ENCODE measurements at regions not wholly inside any gene's neighbourhood (a gene's known extent, or its start where the extent isn't known, plus 50 kb on each side); places are given as distances from the start of the nearest gene placed in this dataset.

- Histone ChIP-seq H3K36me3 (ENCODE audit: control insufficient read depth in 1 of 2, insufficient read depth in 2 of 2, low read length in 2 of 2) (no peaks in the 10 kb centered on the region), H3K4me1 (ENCODE audit: control insufficient read depth in 1 of 2, insufficient read depth in 2 of 2, low read length in 2 of 2) (no peaks in the 10 kb centered on the region), H3K9me3 (ENCODE audit: control insufficient read depth in 1 of 2, insufficient read depth in 1 of 2, low read depth in 1 of 2, low read length in 2 of 2) (no peaks in the 10 kb centered on the region), H3K27me3 (ENCODE audit: insufficient read depth, low read length) (no peaks in the 10 kb centered on the region), H4K20me1 (ENCODE audit: insufficient read depth) (no peaks in the 10 kb centered on the region), H3K4me2 (ENCODE audit: low read length) (no peak overlapping the region), H3K4me3 (replicated peaks in 1 of 2; ENCODE audit: low read depth in 1 of 2, low read length in 2 of 2) (no peak overlapping the region), H3K79me2 (ENCODE audit: insufficient read depth, low read length) (no peaks in the 10 kb centered on the region), H3K9ac (ENCODE audit: low read length) (no peak overlapping the region), H3K27ac (ENCODE audit: low read depth, low read length) (no peak overlapping the region), H2AFZ (ENCODE audit: low read depth, low read length, poor library complexity, severe bottlenecking) (no peak overlapping the region), H3K9me2 (ENCODE audit: insufficient read depth) (no peaks in the 10 kb centered on the region)
- intact Hi-C loops (cut with micrococcal nuclease), result no loop called here
- no TSS peak for BruUV-seq (replicated peaks)
- POLR2A ChIA-PET, result no interaction called here
- CTCF ChIA-PET, result no interaction called here
- RAD21 ChIA-PET (ENCODE audit: low non-redundant PET in 1 of 2, low total read pairs in 2 of 2, uncharacterized antibody in 2 of 2, unreplicated experiment in 2 of 2), result no interaction called here
- ATAC-seq (no peak), DNase-seq (ENCODE audit: low read depth, low spot score) (no peak)
- TF ChIP-seq POLR2A (IDR thresholded peaks at IDR 0.05; ENCODE audit: borderline replicate concordance, extremely low read depth, insufficient read depth, insufficient read length) (no peak), EGR1 (IDR thresholded peaks at IDR 0.05; ENCODE audit: low read depth) (no peak), JUND (IDR thresholded peaks at IDR 0.05) (no peak), ZBTB33 (IDR thresholded peaks at IDR 0.05; ENCODE audit: extremely low read depth, insufficient replicate concordance, low read length) (no peak), CEBPB (IDR thresholded peaks at IDR 0.05; ENCODE audit: low read depth) (no peak), MAX (IDR thresholded peaks at IDR 0.05) (no peak), ZNF274 (IDR thresholded peaks at IDR 0.05; ENCODE audit: low read depth, low read length) (no peak)
These were observed 97.1 kb upstream of the SALL1 start for GRCh38 chr16:51248217-51248616.

GRCh38 chr16:51245658-51245995 lies 94.6 kb upstream of the SALL1 start:
- no peak for ATAC-seq
- CTCF ChIA-PET, result no interaction called here
- H3K4me2 ChIP-seq (ENCODE audit: low read length), result no peak overlapping the region
- no peak overlapping the region for H3K9ac ChIP-seq (ENCODE audit: low read length)
- BruUV-seq (replicated peaks), result no TSS peak
- no peak overlapping the region for H3K4me3 ChIP-seq (replicated peaks in 1 of 2; ENCODE audit: low read depth in 1 of 2, low read length in 2 of 2)
- no peak for DNase-seq (ENCODE audit: low read depth, low spot score)
- no peaks in the 10 kb centered on the region for H3K27me3 ChIP-seq (ENCODE audit: insufficient read depth, low read length)
- H3K79me2 ChIP-seq (ENCODE audit: insufficient read depth, low read length), result no peaks in the 10 kb centered on the region
- no peaks in the 10 kb centered on the region for H3K36me3 ChIP-seq (ENCODE audit: control insufficient read depth in 1 of 2, insufficient read depth in 2 of 2, low read length in 2 of 2)
- RAD21 ChIA-PET (ENCODE audit: low non-redundant PET in 1 of 2, low total read pairs in 2 of 2, uncharacterized antibody in 2 of 2, unreplicated experiment in 2 of 2), result no interaction called here
- H3K27ac ChIP-seq (ENCODE audit: low read depth, low read length), result no peak overlapping the region
- TF ChIP-seq EZH2phosphoT487 (IDR thresholded peaks at IDR 0.05; ENCODE audit: borderline replicate concordance) (no peak), FOSL1 (IDR thresholded peaks at IDR 0.05; ENCODE audit: low read depth) (no peak), POLR2A (IDR thresholded peaks at IDR 0.05; ENCODE audit: borderline replicate concordance, extremely low read depth, insufficient read depth, insufficient read length) (no peak), POLR2AphosphoS5 (IDR thresholded peaks at IDR 0.05; ENCODE audit: low read depth, low read length) (no peak), JUND (IDR thresholded peaks at IDR 0.05) (no peak), ZBTB33 (IDR thresholded peaks at IDR 0.05; ENCODE audit: extremely low read depth, insufficient replicate concordance, low read length) (no peak), ELF1 (IDR thresholded peaks at IDR 0.05; ENCODE audit: borderline replicate concordance, low read depth) (no peak), CBX3 (IDR thresholded peaks at IDR 0.05; ENCODE audit: low read depth) (no peak), SIN3A (IDR thresholded peaks at IDR 0.05; ENCODE audit: low read depth) (no peak), RAD21 (IDR thresholded peaks at IDR 0.05; ENCODE audit: low read depth) (no peak), ZNF274 (IDR thresholded peaks at IDR 0.05; ENCODE audit: low read depth, low read length) (no peak), CEBPB (IDR thresholded peaks at IDR 0.05; ENCODE audit: low read depth) (no peak), EGR1 (IDR thresholded peaks at IDR 0.05; ENCODE audit: low read depth) (no peak)
- TF ChIP-seq, protein P1, sequence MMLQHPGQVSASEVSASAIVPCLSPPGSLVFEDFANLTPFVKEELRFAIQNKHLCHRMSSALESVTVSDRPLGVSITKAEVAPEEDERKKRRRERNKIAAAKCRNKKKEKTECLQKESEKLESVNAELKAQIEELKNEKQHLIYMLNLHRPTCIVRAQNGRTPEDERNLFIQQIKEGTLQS (IDR thresholded peaks at IDR 0.05), result no peak
- H3K9me3 ChIP-seq (ENCODE audit: control insufficient read depth in 1 of 2, insufficient read depth in 1 of 2, low read depth in 1 of 2, low read length in 2 of 2), result peaks cover 0 to 4% of the 10 kb centered on the region in 2 experiments; a peak in 1 of 4 replicates
- no peaks in the 10 kb centered on the region for H4K20me1 ChIP-seq (ENCODE audit: insufficient read depth)
- POLR2A ChIA-PET, result no interaction called here
- no peaks in the 10 kb centered on the region for H3K9me2 ChIP-seq (ENCODE audit: insufficient read depth)
- intact Hi-C loops (cut with micrococcal nuclease), result no loop called here
- no peaks in the 10 kb centered on the region for H3K4me1 ChIP-seq (ENCODE audit: control insufficient read depth in 1 of 2, insufficient read depth in 2 of 2, low read length in 2 of 2)
- H2AFZ ChIP-seq (ENCODE audit: low read depth, low read length, poor library complexity, severe bottlenecking), result no peak overlapping the region
